ENCODE measurements at regions not wholly inside any gene's neighbourhood (a gene's known extent, or its start where the extent isn't known, plus 50 kb on each side); places are given as distances from the start of the nearest gene placed in this dataset.

DNA sequence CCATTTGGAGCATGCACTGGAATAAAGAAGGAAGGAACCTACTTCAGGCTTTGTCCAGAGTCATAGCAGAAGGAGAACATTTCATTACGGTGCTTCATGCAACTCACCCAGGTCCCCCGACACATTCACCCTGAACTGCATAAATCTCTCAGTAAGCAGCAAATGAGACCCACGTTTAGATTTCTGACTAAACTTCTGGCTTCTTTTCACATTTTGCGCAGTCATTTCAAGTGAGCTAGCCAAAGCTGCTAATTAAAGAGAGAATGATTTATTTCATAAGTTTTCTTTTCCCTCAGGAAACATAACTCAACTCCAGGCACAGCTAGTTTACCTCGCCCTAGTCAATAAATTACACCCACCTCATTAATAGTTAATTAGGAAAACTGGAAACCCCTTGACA, 88.6 kb upstream of the GAS1 start:
- Histone ChIP-seq H2AFZ (no peak overlapping the region), H3K27ac (ENCODE audit: low read depth) (no peak overlapping the region), H3K4me3 (no peak overlapping the region), H3K27me3 (ENCODE audit: insufficient read depth) (no peaks in the 10 kb centered on the region), H3K36me3 (ENCODE audit: insufficient read depth) (no peaks in the 10 kb centered on the region), H3K79me2 (replicated peaks; ENCODE audit: insufficient read depth) (peaks cover 32% of the 10 kb centered on the region), H3F3A (replicated peaks; ENCODE audit: low read depth) (no peaks in the 10 kb centered on the region), H3K9me2 (ENCODE audit: insufficient read depth) (no peaks in the 10 kb centered on the region; the same call in 1 of the 2 replicates), H4K20me1 (replicated peaks; ENCODE audit: insufficient read depth) (no peaks in the 10 kb centered on the region; the same call in 1 of the 2 replicates), H3K4me1 (ENCODE audit: insufficient read depth) (peaks cover 24% of the 10 kb centered on the region), H3K4me2 (no peak overlapping the region)
- H3K36me3 Mint-ChIP-seq (ENCODE audit: low read depth): no peaks in the 10 kb centered on the region
- H3K27me3 Mint-ChIP-seq (ENCODE audit: insufficient read depth, low read depth, poor library complexity): no peaks in the 10 kb centered on the region
- ATAC-seq: no peak
- no peak overlapping the region for H3K4me3 Mint-ChIP-seq
- TF ChIP-seq EZH2 (IDR thresholded peaks at IDR 0.05; ENCODE audit: low read depth, unreplicated experiment): no peak
- TF ChIP-seq EZH2phosphoT487 (IDR thresholded peaks at IDR 0.05; ENCODE audit: unreplicated experiment): no peak
- no peak for TF ChIP-seq REST (IDR thresholded peaks at IDR 0.05; ENCODE audit: unreplicated experiment)
- no peak for TF ChIP-seq ZNF114 (CRISPR knock-in tag; IDR thresholded peaks at IDR 0.05)
- no peak for TF ChIP-seq ZNF462 (CRISPR knock-in tag; IDR thresholded peaks at IDR 0.05)
- TF ChIP-seq STAT1 (IDR thresholded peaks at IDR 0.05; ENCODE audit: unreplicated experiment): no peak
- TF ChIP-seq ZNF331 (CRISPR knock-in tag; IDR thresholded peaks at IDR 0.05; ENCODE audit: low read depth): no peak
- no peak for TF ChIP-seq CREB1 (CRISPR knock-in tag; IDR thresholded peaks at IDR 0.05; ENCODE audit: low read depth)
- no peak for TF ChIP-seq NANOG (IDR thresholded peaks at IDR 0.05; ENCODE audit: borderline replicate concordance)
- TF ChIP-seq POLR2AphosphoS5 (IDR thresholded peaks at IDR 0.05; ENCODE audit: low read depth): no peak
- TF ChIP-seq, protein P1, sequence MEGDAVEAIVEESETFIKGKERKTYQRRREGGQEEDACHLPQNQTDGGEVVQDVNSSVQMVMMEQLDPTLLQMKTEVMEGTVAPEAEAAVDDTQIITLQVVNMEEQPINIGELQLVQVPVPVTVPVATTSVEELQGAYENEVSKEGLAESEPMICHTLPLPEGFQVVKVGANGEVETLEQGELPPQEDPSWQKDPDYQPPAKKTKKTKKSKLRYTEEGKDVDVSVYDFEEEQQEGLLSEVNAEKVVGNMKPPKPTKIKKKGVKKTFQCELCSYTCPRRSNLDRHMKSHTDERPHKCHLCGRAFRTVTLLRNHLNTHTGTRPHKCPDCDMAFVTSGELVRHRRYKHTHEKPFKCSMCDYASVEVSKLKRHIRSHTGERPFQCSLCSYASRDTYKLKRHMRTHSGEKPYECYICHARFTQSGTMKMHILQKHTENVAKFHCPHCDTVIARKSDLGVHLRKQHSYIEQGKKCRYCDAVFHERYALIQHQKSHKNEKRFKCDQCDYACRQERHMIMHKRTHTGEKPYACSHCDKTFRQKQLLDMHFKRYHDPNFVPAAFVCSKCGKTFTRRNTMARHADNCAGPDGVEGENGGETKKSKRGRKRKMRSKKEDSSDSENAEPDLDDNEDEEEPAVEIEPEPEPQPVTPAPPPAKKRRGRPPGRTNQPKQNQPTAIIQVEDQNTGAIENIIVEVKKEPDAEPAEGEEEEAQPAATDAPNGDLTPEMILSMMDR (conservative IDR thresholded peaks at IDR 0.05; ENCODE audit: low read depth in 2 of 2): no peak
- TF ChIP-seq, protein P2, sequence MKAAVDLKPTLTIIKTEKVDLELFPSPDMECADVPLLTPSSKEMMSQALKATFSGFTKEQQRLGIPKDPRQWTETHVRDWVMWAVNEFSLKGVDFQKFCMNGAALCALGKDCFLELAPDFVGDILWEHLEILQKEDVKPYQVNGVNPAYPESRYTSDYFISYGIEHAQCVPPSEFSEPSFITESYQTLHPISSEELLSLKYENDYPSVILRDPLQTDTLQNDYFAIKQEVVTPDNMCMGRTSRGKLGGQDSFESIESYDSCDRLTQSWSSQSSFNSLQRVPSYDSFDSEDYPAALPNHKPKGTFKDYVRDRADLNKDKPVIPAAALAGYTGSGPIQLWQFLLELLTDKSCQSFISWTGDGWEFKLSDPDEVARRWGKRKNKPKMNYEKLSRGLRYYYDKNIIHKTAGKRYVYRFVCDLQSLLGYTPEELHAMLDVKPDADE (IDR thresholded peaks at IDR 0.05): no peak
- no peak for TF ChIP-seq JUNB (IDR thresholded peaks at IDR 0.05; ENCODE audit: unreplicated experiment)
- peaks cover 15% of the 10 kb centered on the region; the same call in 2 of the 3 replicates for H3K4me1 Mint-ChIP-seq
- no peak for DNase-seq (ENCODE audit: low spot score)
- H3K27ac Mint-ChIP-seq: no peak overlapping the region
- peaks cover 3% of the 10 kb centered on the region; the same call in 1 of the 3 replicates for H3K9me3 Mint-ChIP-seq
